Loucy (cell line): ENCODE measurements at regions not wholly inside any gene's neighbourhood (a gene's known extent, or its start where the extent isn't known, plus 50 kb on each side); places are given as distances from the start of the nearest gene placed in this dataset.

Experiments
- H2AFZ ChIP-seq: fragments of 200-600 bp; sonication (generic); 2 replicates; pipeline ENCODE4 v1.6.0; 2016; ENCODE audit warnings: antibody characterized with exemption, mild to moderate bottlenecking, low read length, moderate library complexity
- H3F3A ChIP-seq: fragments of 200-600 bp; 2 replicates; pipeline ENCODE4 v1.6.0; 2016; ENCODE audit warnings: antibody characterized with exemption, low read depth, mild to moderate bottlenecking
- H3K27me3 ChIP-seq: fragments of 200-600 bp; sonication (generic); 2 replicates; pipeline ENCODE4 v1.6.1; 2014; ENCODE audit warnings: low read length, mild to moderate bottlenecking; ENCODE audit not compliant: insufficient read depth, poor library complexity, severe bottlenecking
- H3K36me3 ChIP-seq: fragments of 200-600 bp; sonication (generic); 2 replicates; pipeline ENCODE4 v1.6.1; 2016; ENCODE audit warnings: low read length; ENCODE audit not compliant: insufficient read depth
- H3K4me1 ChIP-seq: fragments of 200-600 bp; sonication (generic); 2 replicates; pipeline ENCODE4 v1.5.1; 2014; ENCODE audit warnings: low read length, mild to moderate bottlenecking; ENCODE audit not compliant: insufficient read depth, poor library complexity, severe bottlenecking
- H3K4me2 ChIP-seq: fragments of 200-600 bp; sonication (generic); 2 replicates; pipeline ENCODE4 v1.6.0; 2014; ENCODE audit warnings: antibody characterized with exemption, low read length, low read depth, mild to moderate bottlenecking; ENCODE audit not compliant: poor library complexity, severe bottlenecking
- H3K4me3 ChIP-seq: fragments of 200-600 bp; sonication (generic); 2 replicates; pipeline ENCODE4 v1.5.1; 2014; ENCODE audit warnings: low read length, mild to moderate bottlenecking, mixed read lengths; ENCODE audit not compliant: poor library complexity, severe bottlenecking
- H3K79me2 ChIP-seq: fragments of 200-600 bp; sonication (generic); 2 replicates; pipeline ENCODE4 v1.6.1; 2014; ENCODE audit warnings: low read length; ENCODE audit not compliant: insufficient read depth
- H3K9ac ChIP-seq: fragments of 200-600 bp; sonication (generic); 2 replicates; pipeline ENCODE4 v1.6.0; 2014; ENCODE audit warnings: mild to moderate bottlenecking, low read depth, low read length, moderate library complexity; ENCODE audit not compliant: poor library complexity, severe bottlenecking
- H3K9me2 ChIP-seq: fragments of 200-600 bp; sonication (generic); replicated peaks from 2 replicates; pipeline ENCODE4 v1.6.1; 2016; ENCODE audit warnings: low read depth, low read length, mixed read lengths
- H3K9me3 ChIP-seq: fragments of 200-600 bp; sonication (generic); 2 replicates; pipeline ENCODE4 v1.6.1; 2014; ENCODE audit warnings: mild to moderate bottlenecking, antibody characterized with exemption, low read length, low read depth; ENCODE audit not compliant: insufficient read depth
- H4K20me1 ChIP-seq: fragments of 200-600 bp; sonication (generic); 2 replicates; pipeline ENCODE4 v1.6.0; 2014; ENCODE audit warnings: antibody characterized with exemption, low read length, mild to moderate bottlenecking; ENCODE audit not compliant: insufficient read depth, poor library complexity, severe bottlenecking
- EZH2phosphoT487 ChIP-seq: fragments of 200-600 bp; IDR thresholded peaks from 2 replicates; pipeline ENCODE4 v1.6.1; 2018; ENCODE audit warnings: antibody characterized with exemption, mild to moderate bottlenecking, moderate library complexity, borderline replicate concordance
- TF ChIP-seq, protein P1 (sequence below): fragments of 200-600 bp; sonication (generic); conservative IDR thresholded peaks from 2 replicates; pipeline ENCODE4 v1.5.1; 2014; ENCODE audit warnings: mild to moderate bottlenecking, antibody characterized with exemption, low read length

GRCh38 chr10:31147210-31147608, 115.5 kb upstream of the ZNF438 start:
- no peak overlapping the region for H3K4me3 ChIP-seq
- no peaks in the 10 kb centered on the region for H3K36me3 ChIP-seq
- H2AFZ ChIP-seq = no peak overlapping the region
- H3K9me3 ChIP-seq = no peaks in the 10 kb centered on the region
- H3K4me1 ChIP-seq = peaks cover 28% of the 10 kb centered on the region
- H3K27me3 ChIP-seq = no peaks in the 10 kb centered on the region
- H3F3A ChIP-seq = no peaks in the 10 kb centered on the region
- H4K20me1 ChIP-seq = no peaks in the 10 kb centered on the region
- TF ChIP-seq EZH2phosphoT487 = no peak
- TF ChIP-seq, protein P1, sequence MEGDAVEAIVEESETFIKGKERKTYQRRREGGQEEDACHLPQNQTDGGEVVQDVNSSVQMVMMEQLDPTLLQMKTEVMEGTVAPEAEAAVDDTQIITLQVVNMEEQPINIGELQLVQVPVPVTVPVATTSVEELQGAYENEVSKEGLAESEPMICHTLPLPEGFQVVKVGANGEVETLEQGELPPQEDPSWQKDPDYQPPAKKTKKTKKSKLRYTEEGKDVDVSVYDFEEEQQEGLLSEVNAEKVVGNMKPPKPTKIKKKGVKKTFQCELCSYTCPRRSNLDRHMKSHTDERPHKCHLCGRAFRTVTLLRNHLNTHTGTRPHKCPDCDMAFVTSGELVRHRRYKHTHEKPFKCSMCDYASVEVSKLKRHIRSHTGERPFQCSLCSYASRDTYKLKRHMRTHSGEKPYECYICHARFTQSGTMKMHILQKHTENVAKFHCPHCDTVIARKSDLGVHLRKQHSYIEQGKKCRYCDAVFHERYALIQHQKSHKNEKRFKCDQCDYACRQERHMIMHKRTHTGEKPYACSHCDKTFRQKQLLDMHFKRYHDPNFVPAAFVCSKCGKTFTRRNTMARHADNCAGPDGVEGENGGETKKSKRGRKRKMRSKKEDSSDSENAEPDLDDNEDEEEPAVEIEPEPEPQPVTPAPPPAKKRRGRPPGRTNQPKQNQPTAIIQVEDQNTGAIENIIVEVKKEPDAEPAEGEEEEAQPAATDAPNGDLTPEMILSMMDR = no peak
- no peak overlapping the region for H3K9ac ChIP-seq
- H3K9me2 ChIP-seq = no peaks in the 10 kb centered on the region
- no peak overlapping the region for H3K4me2 ChIP-seq
- H3K79me2 ChIP-seq = no peaks in the 10 kb centered on the region

DNA sequence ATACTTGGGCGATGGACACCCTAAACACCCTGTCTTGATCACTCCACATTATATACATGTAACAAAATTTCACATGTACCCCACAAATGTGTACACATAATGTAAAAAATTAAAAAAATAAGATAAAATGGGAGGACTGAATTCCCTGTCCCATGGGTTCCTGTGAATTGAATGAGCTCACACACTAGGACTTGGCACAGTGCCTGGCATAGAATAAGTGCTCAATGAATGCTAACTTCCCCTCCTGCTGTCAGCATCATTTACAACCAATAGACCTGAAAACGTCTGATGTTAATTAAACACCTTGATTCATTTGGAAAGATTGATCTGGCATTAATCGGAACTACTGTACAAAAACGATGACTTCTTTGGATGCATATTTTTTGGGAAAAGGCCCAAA, 117.3 kb upstream of the ZNF438 start:
- Histone ChIP-seq H3F3A (no peaks in the 10 kb centered on the region), H3K4me2 (no peak overlapping the region), H3K27me3 (no peaks in the 10 kb centered on the region), H3K4me3 (no peak overlapping the region), H2AFZ (no peak overlapping the region), H4K20me1 (no peaks in the 10 kb centered on the region), H3K36me3 (no peaks in the 10 kb centered on the region), H3K9ac (no peak overlapping the region), H3K9me3 (no peaks in the 10 kb centered on the region), H3K4me1 (peaks cover 18% of the 10 kb centered on the region), H3K9me2 (no peaks in the 10 kb centered on the region), H3K79me2 (no peaks in the 10 kb centered on the region)
- TF ChIP-seq, protein P1 = no peak
- no peak for TF ChIP-seq EZH2phosphoT487

GRCh38 chr10:31149835-31150512, 118.3 kb upstream of the ZNF438 start:
- no peaks in the 10 kb centered on the region for H3K79me2 ChIP-seq
- no peaks in the 10 kb centered on the region for H3K36me3 ChIP-seq
- H3K9ac ChIP-seq = no peak overlapping the region
- H3K4me2 ChIP-seq = no peak overlapping the region
- no peak for TF ChIP-seq EZH2phosphoT487
- TF ChIP-seq, protein P1 = no peak
- no peak overlapping the region for H2AFZ ChIP-seq
- no peaks in the 10 kb centered on the region for H4K20me1 ChIP-seq
- H3K4me1 ChIP-seq = peaks cover 15% of the 10 kb centered on the region
- H3K9me3 ChIP-seq = no peaks in the 10 kb centered on the region
- no peak overlapping the region for H3K4me3 ChIP-seq
- no peaks in the 10 kb centered on the region for H3K9me2 ChIP-seq
- no peaks in the 10 kb centered on the region for H3F3A ChIP-seq
- H3K27me3 ChIP-seq = no peaks in the 10 kb centered on the region
